ENCODE measurements at regions not wholly inside any gene's neighbourhood (a gene's known extent, or its start where the extent isn't known, plus 50 kb on each side); places are given as distances from the start of the nearest gene placed in this dataset.
A peak's percentile ranks its signal among the peaks of the same experiment; 100 is the strongest.

DNA sequence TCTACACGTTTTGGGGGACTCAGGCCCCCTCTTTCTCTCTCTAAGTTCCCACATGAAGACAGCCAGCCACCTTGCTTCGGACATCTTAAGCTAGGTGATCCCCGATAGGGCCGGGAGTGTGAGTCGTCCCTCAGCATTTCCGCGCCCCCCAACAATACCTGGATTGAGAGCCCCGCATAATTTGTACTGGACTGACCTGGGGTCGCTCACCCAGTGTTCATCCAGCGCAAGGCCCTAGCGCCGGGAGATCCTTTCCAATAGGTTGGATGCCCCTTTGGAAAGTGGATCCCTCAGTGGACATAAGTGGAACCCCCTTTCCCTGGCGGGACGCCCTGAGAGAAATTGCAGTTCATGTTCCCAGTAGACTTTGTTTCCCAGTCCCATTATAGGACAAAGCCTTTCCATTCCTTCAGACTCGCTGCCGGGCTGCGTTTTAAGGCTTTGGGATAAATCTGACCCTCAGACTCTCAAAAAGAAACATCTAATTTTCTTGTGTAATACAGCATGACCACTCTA lies 77.8 kb upstream of the KCNH7 start:
- DNase-seq, result peak in 1 of 10 donors; percentile 66

GRCh38 chr2:162915858-162916257 lies 77.3 kb upstream of the KCNH7 start:
- intact Hi-C loops (cut with DNase I), result no loop called here
- DNase-seq, result no peak

More for the DNA sequence above, 77.8 kb upstream of the KCNH7 start:
- intact Hi-C loops (cut with DNase I), result no loop called here

DNA sequence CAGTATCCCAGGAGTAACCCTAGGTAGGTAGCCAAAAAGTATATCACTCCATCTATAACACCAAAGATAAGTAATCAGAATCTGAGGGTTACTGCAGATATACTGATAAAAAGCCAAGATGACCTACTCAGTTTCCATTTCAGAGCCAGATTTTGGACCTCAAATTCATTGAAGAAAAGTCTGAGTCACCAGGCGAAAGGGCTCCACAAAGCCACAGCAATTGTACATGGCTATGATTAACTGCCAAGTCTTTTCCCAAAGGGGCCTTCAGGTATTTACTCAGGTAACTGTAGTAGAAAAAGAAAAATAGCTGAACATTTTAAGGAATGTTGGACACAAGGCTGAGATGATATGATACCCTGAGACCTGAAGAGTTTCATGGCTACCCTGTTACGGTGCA lies 75.6 kb upstream of the KCNH7 start:
- DNase-seq, result no peak
- intact Hi-C loops (cut with DNase I), result no loop called here

- intact Hi-C loops (cut with DNase I), result no loop called here
- DNase-seq, result no peak
Measured at GRCh38 chr2:162912787-162913186, 74.2 kb upstream of the KCNH7 start.

- intact Hi-C loops (cut with DNase I), result no loop called here
- no peak for DNase-seq
Measured at GRCh38 chr2:162908567-162908966, 70.0 kb upstream of the KCNH7 start.

DNA sequence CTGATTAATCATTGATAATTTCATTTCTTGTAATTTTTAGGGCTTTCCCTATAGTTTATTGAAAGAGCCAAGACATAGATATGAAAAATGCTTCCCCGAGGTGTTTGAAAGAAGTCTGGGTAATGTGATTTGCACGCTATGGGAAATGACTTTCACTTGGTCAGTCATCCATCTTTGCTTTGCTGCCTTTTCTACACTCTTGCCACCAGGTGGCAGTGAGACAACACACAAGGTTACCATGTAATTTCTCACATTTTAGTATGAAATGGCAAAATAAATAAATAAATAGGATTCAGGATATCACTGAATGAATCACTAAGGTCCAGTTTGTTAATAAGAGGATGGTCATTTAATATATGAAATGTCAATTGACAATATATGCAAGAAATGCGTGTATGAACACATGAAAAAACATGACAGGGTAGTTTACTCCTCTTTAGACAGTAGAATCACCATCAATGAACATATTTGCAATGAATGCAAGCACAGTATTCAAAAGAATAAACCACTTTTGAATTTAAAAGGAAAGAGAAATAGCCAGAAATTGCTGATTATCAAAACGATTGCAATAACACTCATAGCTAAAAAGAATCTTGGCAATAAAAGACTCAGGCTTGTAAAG lies 52.2 kb upstream of the KCNH7 start:
- peak in 2 of 10 donors; percentile 9 to 23 for DNase-seq

GRCh38 chr2:162888652-162889051 lies 50.1 kb upstream of the KCNH7 start:
- intact Hi-C loops (cut with DNase I), result no loop called here

More for the DNA sequence above, 52.2 kb upstream of the KCNH7 start:
- intact Hi-C loops (cut with DNase I), result loop anchor here (5.0 kb wide), 1 partner anchor 242 kb away; no protein-coding TSS in a partner anchor

More at GRCh38 chr2:162888652-162889051, 50.1 kb upstream of the KCNH7 start:
- DNase-seq, result no peak

All from posterior cingulate gyrus (tissue), 11 donors.